ENCODE measurements at regions not wholly inside any gene's neighbourhood (a gene's known extent, or its start where the extent isn't known, plus 50 kb on each side); places are given as distances from the start of the nearest gene placed in this dataset.

DNA sequence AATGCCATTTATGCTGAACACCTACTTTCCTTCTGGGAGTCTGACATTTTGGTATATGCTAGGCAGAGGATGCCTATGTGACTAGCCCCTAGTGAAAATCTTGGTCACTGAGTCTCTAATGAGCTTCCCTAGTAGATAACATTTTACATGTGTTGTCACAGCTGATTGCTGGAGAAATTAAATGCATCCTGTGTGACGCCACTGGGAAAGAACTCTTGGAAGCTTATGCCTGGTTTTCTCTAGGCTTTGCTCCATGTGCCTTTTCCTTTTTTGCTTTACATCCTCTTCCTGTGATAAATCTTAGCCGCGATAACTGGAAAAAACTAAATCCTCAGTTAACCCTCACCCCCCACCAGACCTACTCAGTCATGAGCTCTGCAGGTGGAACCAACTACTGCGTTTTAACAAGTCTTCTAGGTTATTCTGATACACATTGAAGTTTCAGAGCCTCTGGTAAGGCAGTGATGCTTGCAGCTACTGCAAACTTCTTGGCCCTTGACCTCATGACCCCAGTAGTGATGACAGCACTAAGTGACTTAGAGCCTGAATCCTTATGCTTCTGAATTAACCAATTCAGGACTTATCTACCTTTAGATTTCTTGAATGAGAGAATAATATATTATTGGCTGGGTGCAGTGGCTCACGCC lies 292.4 kb upstream of the SOX14 start:
- Histone ChIP-seq H3K27me3 (no peaks in the 10 kb centered on the region), H3K4me3 (no peak overlapping the region), H3K4me1 (no peaks in the 10 kb centered on the region), H3K36me3 (no peaks in the 10 kb centered on the region), H3K27ac (no peak overlapping the region), H3K9me3 (no peaks in the 10 kb centered on the region)
- 47 to 83% methylated on average over 3 to 5 of the region's 5 CpGs for WGBS, 2 donors (ENCODE audit: low coverage in 1 of 2)
- no peak for ATAC-seq
- no peak for TF ChIP-seq POLR2A (IDR thresholded peaks at IDR 0.05)
- TF ChIP-seq POLR2AphosphoS5 (IDR thresholded peaks at IDR 0.05), result no peak
- TF ChIP-seq, protein P1, sequence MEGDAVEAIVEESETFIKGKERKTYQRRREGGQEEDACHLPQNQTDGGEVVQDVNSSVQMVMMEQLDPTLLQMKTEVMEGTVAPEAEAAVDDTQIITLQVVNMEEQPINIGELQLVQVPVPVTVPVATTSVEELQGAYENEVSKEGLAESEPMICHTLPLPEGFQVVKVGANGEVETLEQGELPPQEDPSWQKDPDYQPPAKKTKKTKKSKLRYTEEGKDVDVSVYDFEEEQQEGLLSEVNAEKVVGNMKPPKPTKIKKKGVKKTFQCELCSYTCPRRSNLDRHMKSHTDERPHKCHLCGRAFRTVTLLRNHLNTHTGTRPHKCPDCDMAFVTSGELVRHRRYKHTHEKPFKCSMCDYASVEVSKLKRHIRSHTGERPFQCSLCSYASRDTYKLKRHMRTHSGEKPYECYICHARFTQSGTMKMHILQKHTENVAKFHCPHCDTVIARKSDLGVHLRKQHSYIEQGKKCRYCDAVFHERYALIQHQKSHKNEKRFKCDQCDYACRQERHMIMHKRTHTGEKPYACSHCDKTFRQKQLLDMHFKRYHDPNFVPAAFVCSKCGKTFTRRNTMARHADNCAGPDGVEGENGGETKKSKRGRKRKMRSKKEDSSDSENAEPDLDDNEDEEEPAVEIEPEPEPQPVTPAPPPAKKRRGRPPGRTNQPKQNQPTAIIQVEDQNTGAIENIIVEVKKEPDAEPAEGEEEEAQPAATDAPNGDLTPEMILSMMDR (IDR thresholded peaks at IDR 0.05), result no peak
- no peak for TF ChIP-seq EP300 (IDR thresholded peaks at IDR 0.05)

DNA sequence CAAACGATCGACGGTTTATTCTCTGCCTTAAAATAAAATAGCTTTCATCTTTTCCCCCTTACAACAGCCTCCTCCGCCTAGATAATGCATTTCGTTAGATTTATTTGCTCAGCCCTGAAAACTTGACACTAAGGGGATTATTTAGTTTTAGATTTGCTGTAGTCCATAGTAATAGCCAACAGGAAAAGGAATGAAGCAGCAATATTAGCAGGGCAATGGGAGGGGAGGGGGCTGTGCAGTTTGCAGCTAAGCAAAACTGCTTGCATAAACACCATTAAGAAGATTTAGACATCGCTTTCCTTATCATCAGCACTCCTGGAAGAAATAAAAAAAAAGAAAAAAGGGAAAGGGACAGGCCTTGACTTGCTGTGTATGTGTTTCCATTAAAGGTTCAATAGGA lies 286.5 kb upstream of the SOX14 start:
- no peaks in the 10 kb centered on the region for H3K27me3 ChIP-seq
- 46 to 60% methylated on average over 3 to 6 of the region's 6 CpGs for WGBS, 2 donors (ENCODE audit: low coverage in 1 of 2)
- H3K4me1 ChIP-seq, result no peaks in the 10 kb centered on the region
- H3K27ac ChIP-seq, result no peak overlapping the region
- no peaks in the 10 kb centered on the region for H3K36me3 ChIP-seq
- ATAC-seq, result no peak
- no peak overlapping the region for H3K4me3 ChIP-seq
- peaks cover 0 to 14% (median 0%) of the 10 kb centered on the region in 3 donors for H3K9me3 ChIP-seq
- TF ChIP-seq POLR2A (IDR thresholded peaks at IDR 0.05) (no peak), POLR2AphosphoS5 (IDR thresholded peaks at IDR 0.05) (no peak), EP300 (IDR thresholded peaks at IDR 0.05) (no peak)
- TF ChIP-seq, protein P1 (IDR thresholded peaks at IDR 0.05), result no peak

- Histone ChIP-seq H3K27me3 (no peaks in the 10 kb centered on the region), H3K36me3 (no peaks in the 10 kb centered on the region), H3K4me3 (no peak overlapping the region), H3K4me1 (no peaks in the 10 kb centered on the region), H3K27ac (no peak overlapping the region), H3K9me3 (no peaks in the 10 kb centered on the region)
- WGBS, 2 donors (ENCODE audit: low coverage in 1 of 2), result 61 to 82% methylated on average over 11 to 15 of the region's 29 CpGs
- no peak for ATAC-seq
- TF ChIP-seq, protein P1 (IDR thresholded peaks at IDR 0.05), result no peak
- TF ChIP-seq EP300 (IDR thresholded peaks at IDR 0.05) (no peak), POLR2A (IDR thresholded peaks at IDR 0.05) (no peak), POLR2AphosphoS5 (IDR thresholded peaks at IDR 0.05) (no peak)
These were observed 254.6 kb upstream of the SOX14 start for GRCh38 chr3:137509354-137510045.

DNA sequence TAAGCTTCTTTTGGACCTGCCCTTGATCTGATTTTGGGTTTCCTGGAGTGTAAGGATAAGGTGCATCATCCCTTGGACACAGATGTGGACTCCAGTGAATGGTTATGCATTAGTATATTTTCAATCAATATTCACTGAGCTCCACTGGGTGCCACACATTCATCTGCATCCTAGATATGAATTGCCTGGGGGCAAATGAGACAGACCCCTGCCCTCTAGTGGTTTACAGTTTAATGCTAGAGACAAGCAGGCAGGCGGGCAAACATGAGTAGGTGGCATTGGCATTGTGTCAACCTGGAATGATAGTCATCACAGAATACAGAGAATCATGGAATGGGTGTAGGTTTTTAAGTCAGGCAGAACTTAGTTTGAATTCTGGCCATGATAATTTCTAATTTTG lies 252.5 kb upstream of the SOX14 start:
- no peaks in the 10 kb centered on the region for H3K36me3 ChIP-seq
- H3K4me1 ChIP-seq, result no peaks in the 10 kb centered on the region
- H3K9me3 ChIP-seq, result no peaks in the 10 kb centered on the region
- no peaks in the 10 kb centered on the region for H3K27me3 ChIP-seq
- H3K4me3 ChIP-seq, result no peak overlapping the region
- WGBS, 2 donors (ENCODE audit: low coverage in 1 of 2), result 83% methylated on average over 1 of the region's 1 CpG; no CpG with 5 or more reads in 1 of the 2 donors
- TF ChIP-seq, protein P1 (IDR thresholded peaks at IDR 0.05), result no peak
- no peak for TF ChIP-seq POLR2A (IDR thresholded peaks at IDR 0.05)
- no peak for ATAC-seq
- H3K27ac ChIP-seq, result no peak overlapping the region

GRCh38 chr3:137514853-137515252 lies 249.3 kb upstream of the SOX14 start:
- no peaks in the 10 kb centered on the region for H3K4me1 ChIP-seq
- H3K27me3 ChIP-seq, result no peaks in the 10 kb centered on the region
- H3K4me3 ChIP-seq, result no peak overlapping the region
- H3K27ac ChIP-seq, result no peak overlapping the region
- H3K36me3 ChIP-seq, result no peaks in the 10 kb centered on the region
- no peak for ATAC-seq
- H3K9me3 ChIP-seq, result no peaks in the 10 kb centered on the region
- TF ChIP-seq POLR2AphosphoS5 (IDR thresholded peaks at IDR 0.05) (no peak), EP300 (IDR thresholded peaks at IDR 0.05) (no peak), POLR2A (IDR thresholded peaks at IDR 0.05) (no peak)
- TF ChIP-seq, protein P1 (IDR thresholded peaks at IDR 0.05), result no peak
- 42 to 51% methylated on average over 2 of the region's 2 CpGs for WGBS, 2 donors (ENCODE audit: low coverage in 1 of 2)

Data from gastroesophageal sphincter (tissue), 4 donors.